ENCODE measurements at regions not wholly inside any gene's neighbourhood (a gene's known extent, or its start where the extent isn't known, plus 50 kb on each side); places are given as distances from the start of the nearest gene placed in this dataset.

GRCh38 chr6:150766201-150766997 is 99.1 kb upstream of the MTHFD1L start:
- Histone ChIP-seq H4K91ac (replicated peaks; ENCODE audit: insufficient read length, low read length) (no peak overlapping the region), H2BK12ac (ENCODE audit: low read depth, low read length) (no peak overlapping the region), H4K5ac (ENCODE audit: insufficient read length, low read depth, low read length) (no peak overlapping the region), H3K4me2 (ENCODE audit: insufficient read depth in 1 of 2, low read depth in 2 of 2, low read length in 2 of 2) (no peak overlapping the region), H3K79me2 (ENCODE audit: control insufficient read depth in 1 of 2, insufficient read depth in 2 of 2, low read length in 2 of 2) (no peaks in the 10 kb centered on the region), H3K14ac (ENCODE audit: insufficient read length) (no peak overlapping the region), H3K23me2 (ENCODE audit: low read depth, low read length) (no peaks in the 10 kb centered on the region), H3K9ac (replicated peaks in 1 of 4; ENCODE audit: extremely low read depth in 1 of 4, low read depth in 3 of 4, low read length in 3 of 4) (no peak overlapping the region), H4K20me1 (replicated peaks in 1 of 2; ENCODE audit: control insufficient read depth in 1 of 2, insufficient read depth in 2 of 2, low read length in 2 of 2) (no peaks in the 10 kb centered on the region), H3K27me3 (replicated peaks in 1 of 4; ENCODE audit: control insufficient read depth in 3 of 4, extremely low read depth in 1 of 4, insufficient read depth in 3 of 4, low read length in 3 of 4) (no peaks in the 10 kb centered on the region; a peak in 1 of 7 replicates), H3K4ac (replicated peaks; ENCODE audit: insufficient read length, low read depth, low read length) (no peak overlapping the region), H3K4me3 (ENCODE audit: extremely low read depth in 1 of 4, insufficient read depth in 2 of 4, low read depth in 3 of 4, low read length in 4 of 4) (no peak overlapping the region), H3K79me1 (ENCODE audit: low read depth, low read length) (no peaks in the 10 kb centered on the region), H3K27ac (ENCODE audit: low read depth, low read length) (no peak overlapping the region), H2BK5ac (ENCODE audit: low read depth, low read length) (no peak overlapping the region), H3K56ac (replicated peaks; ENCODE audit: insufficient read length, low read depth, low read length) (no peak overlapping the region), H4K8ac (ENCODE audit: extremely low read depth, insufficient read depth, low read length) (no peak overlapping the region), H3K9me3 (ENCODE audit: insufficient read depth in 2 of 2, low read depth in 1 of 2, low read length in 1 of 2) (no peaks in the 10 kb centered on the region), H2AFZ (ENCODE audit: low read length) (no peak overlapping the region), H3K36me3 (ENCODE audit: control insufficient read depth in 2 of 4, insufficient read depth in 4 of 4, low read length in 3 of 4) (no peaks in the 10 kb centered on the region), H2BK120ac (replicated peaks; ENCODE audit: low read depth, low read length) (no peak overlapping the region), H2AK5ac (ENCODE audit: low read depth, low read length) (no peak overlapping the region), H3K23ac (ENCODE audit: insufficient read length) (no peak overlapping the region), H3K18ac (ENCODE audit: extremely low read depth, low read length) (no peak overlapping the region), H3K4me1 (replicated peaks in 1 of 4; ENCODE audit: control insufficient read depth in 3 of 4, insufficient read depth in 4 of 4, low read length in 3 of 4) (peaks cover 0 to 6% (median 2%) of the 10 kb centered on the region in 4 experiments; a peak in 2 of 7 replicates), H2BK20ac (ENCODE audit: low read length) (no peak overlapping the region), H2BK15ac (ENCODE audit: low read length) (no peak overlapping the region)
- 89% methylated on average over 7 of the region's 7 CpGs; no CpG with 5 or more reads in 1 of the 2 experiments for WGBS, 2 experiments (ENCODE audit: extremely low coverage in 1 of 2, insufficient coverage in 1 of 2, insufficient read length in 1 of 2, insufficient replicate concordance in 2 of 2, low coverage in 1 of 2, low lambda C conversion rate in 2 of 2, missing lambda C conversion rate in 1 of 2)
- CTCF ChIA-PET (ENCODE audit: partially characterized antibody): interaction anchor here (0.6 to 1.6 kb wide), 7 partner anchors 22 to 820 kb away, joined by 3 to 6 read pairs (median 3); no protein-coding TSS in a partner anchor
- POLR2A ChIA-PET (ENCODE audit: partially characterized antibody): no interaction called here
- DNase-seq (ENCODE audit: low read depth in 1 of 2, low spot score in 2 of 2) (no peak), FAIRE-seq (no peak)
- no peak for TF ChIP-seq SIN3A (conservative IDR thresholded peaks at IDR 0.05 in 1 of 2, IDR thresholded peaks at IDR 0.05 in 1 of 2; ENCODE audit: low read depth in 1 of 2, low read length in 2 of 2)
- TF ChIP-seq CBX8 (IDR thresholded peaks at IDR 0.05; ENCODE audit: borderline replicate concordance, low read depth, low read length): no peak
- TF ChIP-seq SAP30 (IDR thresholded peaks at IDR 0.05; ENCODE audit: insufficient read depth, insufficient replicate concordance, low read length): no peak
- TF ChIP-seq HDAC6 (IDR thresholded peaks at IDR 0.05; ENCODE audit: low read depth, low read length): no peak
- no peak for TF ChIP-seq GTF2F1 (IDR thresholded peaks at IDR 0.05; ENCODE audit: borderline replicate concordance, low read depth, low read length)

All from H1 (cell line).